ENCODE measurements at regions not wholly inside any gene's neighbourhood (a gene's known extent, or its start where the extent isn't known, plus 50 kb on each side); places are given as distances from the start of the nearest gene placed in this dataset.

GRCh38 chrX:39811376-39811775, 286.4 kb downstream of the BCOR start:
- Histone ChIP-seq H3K27me3 (ENCODE audit: insufficient read depth, low read length) (no peaks in the 10 kb centered on the region), H3K4me1 (ENCODE audit: control insufficient read depth in 1 of 2, insufficient read depth in 2 of 2, low read length in 2 of 2) (no peaks in the 10 kb centered on the region), H3K4me2 (ENCODE audit: low read length) (no peak overlapping the region), H3K36me3 (ENCODE audit: control insufficient read depth in 1 of 2, insufficient read depth in 2 of 2, low read length in 2 of 2) (no peaks in the 10 kb centered on the region), H3K4me3 (replicated peaks in 1 of 2; ENCODE audit: low read depth in 1 of 2, low read length in 2 of 2) (no peak overlapping the region), H3K79me2 (ENCODE audit: insufficient read depth, low read length) (no peaks in the 10 kb centered on the region), H3K9me2 (ENCODE audit: insufficient read depth) (no peaks in the 10 kb centered on the region), H2AFZ (ENCODE audit: low read depth, low read length, poor library complexity, severe bottlenecking) (no peak overlapping the region), H3K9me3 (ENCODE audit: control insufficient read depth in 1 of 2, insufficient read depth in 1 of 2, low read depth in 1 of 2, low read length in 2 of 2) (no peaks in the 10 kb centered on the region), H3K9ac (ENCODE audit: low read length) (no peak overlapping the region), H4K20me1 (ENCODE audit: insufficient read depth) (no peaks in the 10 kb centered on the region), H3K27ac (ENCODE audit: low read depth, low read length) (no peak overlapping the region)
- ChIA-PET RAD21 (ENCODE audit: low non-redundant PET in 1 of 2, low total read pairs in 2 of 2, uncharacterized antibody in 2 of 2, unreplicated experiment in 2 of 2) (interaction anchor here in 1 of 2 experiments (0.6 kb wide), 1 partner anchor 124 kb away, joined by 5 read pairs; no protein-coding TSS in a partner anchor), CTCF (no interaction called here), POLR2A (interaction anchor here (0.6 kb wide), 1 partner anchor 287 kb away, joined by 3 read pairs; the partner anchor contains the start of gene BCOR)
- DNase-seq (ENCODE audit: low read depth, low spot score) (no peak), ATAC-seq (no peak)
- no TSS peak for BruUV-seq (replicated peaks)
- intact Hi-C loops (cut with micrococcal nuclease) = loop anchor here (5.0 to 10.0 kb wide), 3 partner anchors 243 to 361 kb away; partner anchors contain the start of gene BCOR
- TF ChIP-seq CEBPB (IDR thresholded peaks at IDR 0.05; ENCODE audit: low read depth) (no peak), POLR2A (IDR thresholded peaks at IDR 0.05; ENCODE audit: borderline replicate concordance, extremely low read depth, insufficient read depth, insufficient read length) (no peak), FOSL1 (IDR thresholded peaks at IDR 0.05; ENCODE audit: low read depth) (no peak), TCF7L2 (IDR thresholded peaks at IDR 0.05; ENCODE audit: borderline replicate concordance, extremely low read depth, insufficient read depth, insufficient read length) (no peak), EZH2 (IDR thresholded peaks at IDR 0.05) (no peak), CTCF (IDR thresholded peaks at IDR 0.05 in 2 of 3, conservative IDR thresholded peaks at IDR 0.05 in 1 of 3; ENCODE audit: borderline replicate concordance in 1 of 3, insufficient read depth in 1 of 3, low read depth in 2 of 3, low read length in 2 of 3) (no peak), SIN3A (IDR thresholded peaks at IDR 0.05; ENCODE audit: low read depth) (no peak), REST (IDR thresholded peaks at IDR 0.05; ENCODE audit: low read depth) (no peak), ZNF274 (IDR thresholded peaks at IDR 0.05; ENCODE audit: low read depth, low read length) (no peak), SP1 (IDR thresholded peaks at IDR 0.05; ENCODE audit: low read depth) (no peak), ZBTB33 (IDR thresholded peaks at IDR 0.05; ENCODE audit: extremely low read depth, insufficient replicate concordance, low read length) (no peak), ZFX (IDR thresholded peaks at IDR 0.05) (no peak), ELF1 (IDR thresholded peaks at IDR 0.05; ENCODE audit: borderline replicate concordance, low read depth) (no peak), EZH2phosphoT487 (IDR thresholded peaks at IDR 0.05; ENCODE audit: borderline replicate concordance) (no peak), RAD21 (IDR thresholded peaks at IDR 0.05; ENCODE audit: low read depth) (no peak)

Measured in HCT116 (cell line).